Renal pelvis (tissue), 1 donor: ENCODE measurements at regions not wholly inside any gene's neighbourhood (a gene's known extent, or its start where the extent isn't known, plus 50 kb on each side); places are given as distances from the start of the nearest gene placed in this dataset.
A peak's percentile ranks its signal among the peaks of the same experiment; 100 is the strongest.
"Not testable (repeated sequence)": the region's sequence is repeated elsewhere in the genome, so short reads cannot be mapped to it uniquely, and the experiment has no call there.

ENCODE experiments used
- DNase-seq: peaks from one replicate; pipeline ENCODE4 v3.0.0-alpha.2; 2013

DNA sequence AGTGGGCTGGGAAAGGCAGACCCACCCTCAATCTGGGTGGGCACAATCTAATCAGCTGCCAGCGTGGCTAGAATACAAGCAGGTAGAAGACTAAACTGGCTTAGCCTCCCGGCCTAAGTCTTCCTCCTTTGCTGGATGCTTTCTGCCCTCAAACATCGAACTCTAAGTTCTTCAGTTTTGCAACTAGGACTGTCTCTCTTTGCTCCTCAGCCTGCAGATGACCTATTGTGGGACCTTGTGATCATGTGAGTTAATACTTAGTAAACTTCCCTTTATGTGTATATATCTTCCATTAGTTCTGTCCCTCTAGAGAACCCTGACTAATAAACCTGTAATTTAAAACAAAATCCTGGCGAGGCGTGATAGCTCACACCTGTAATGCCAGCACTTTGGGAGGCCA lies 51.8 kb upstream of the SLC39A8 start:
- DNase-seq, result not testable (repeated sequence)

DNA sequence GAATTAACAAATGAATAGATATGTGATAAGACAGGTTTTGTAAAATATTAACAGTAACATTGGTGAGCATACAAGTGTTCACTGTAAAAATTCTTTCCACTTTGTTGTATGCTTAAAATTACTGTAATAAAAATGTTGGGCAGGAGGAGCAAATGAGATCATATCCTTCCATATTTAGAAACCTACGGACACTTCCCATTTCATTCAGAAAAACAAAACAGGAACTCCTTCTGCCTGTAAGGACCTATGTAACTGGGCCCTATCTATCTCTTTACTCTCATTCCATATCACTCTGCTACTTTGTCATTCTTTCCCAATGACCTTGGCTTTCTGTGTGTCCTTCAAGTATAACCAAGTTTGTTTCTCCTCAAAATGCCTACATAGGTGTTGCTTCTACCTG lies 53.7 kb upstream of the SLC39A8 start:
- no peak for DNase-seq

DNA sequence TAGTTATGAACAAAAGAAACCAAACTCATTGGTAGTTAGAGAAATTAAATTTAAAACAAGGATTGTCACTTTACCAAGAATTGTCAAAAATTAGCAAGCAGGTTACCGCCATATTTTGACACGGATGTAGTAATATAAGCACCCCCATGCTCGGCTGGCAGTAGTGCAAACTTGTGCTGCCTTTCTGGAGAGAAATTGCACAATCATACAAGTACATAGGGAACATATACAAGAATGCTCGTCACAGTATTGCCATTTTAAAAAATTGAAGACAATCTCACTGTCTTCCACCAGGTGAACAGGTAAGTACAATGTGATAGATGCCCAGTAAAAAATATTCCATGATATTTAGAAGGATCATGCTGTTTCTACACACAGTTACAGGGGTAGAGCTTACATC lies 55.6 kb upstream of the SLC39A8 start:
- no peak for DNase-seq

DNA sequence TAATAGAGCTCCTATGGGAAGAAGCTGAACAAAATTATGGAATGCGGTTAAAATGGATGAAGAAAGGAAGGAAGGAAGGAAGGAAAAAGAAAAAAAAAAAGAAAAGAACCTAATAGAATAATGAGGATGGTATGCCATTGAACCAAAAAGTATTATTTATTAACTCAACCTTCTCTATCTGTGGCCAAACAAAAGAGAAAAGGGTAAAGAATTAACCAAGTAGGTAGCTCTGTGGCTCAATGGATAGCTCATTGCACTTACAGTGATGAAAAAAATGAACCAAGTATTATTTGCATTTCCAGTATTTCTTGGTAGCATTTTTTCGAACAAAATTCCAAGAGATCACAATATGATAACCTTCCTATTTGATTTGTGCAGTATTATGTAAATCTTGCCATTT lies 56.9 kb upstream of the SLC39A8 start:
- no peak for DNase-seq

DNA sequence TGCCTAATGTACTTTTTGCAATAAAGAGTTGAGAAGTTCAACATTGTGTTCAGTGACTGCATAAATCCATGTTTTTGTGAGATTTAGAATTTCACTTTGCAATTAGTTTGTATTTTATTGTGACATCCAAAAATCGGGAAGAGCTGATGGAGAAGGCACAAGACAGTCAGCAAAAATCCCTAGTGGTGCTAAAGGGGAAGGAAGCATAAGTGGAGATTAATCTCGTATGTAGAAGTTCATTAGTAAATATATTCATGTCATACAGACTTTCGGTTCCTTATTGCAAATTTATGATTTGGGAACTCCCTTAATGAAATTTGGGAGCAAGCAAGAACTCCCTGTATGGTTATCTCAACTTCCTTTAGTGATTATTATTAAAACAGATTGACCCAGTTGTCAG lies 57.8 kb upstream of the SLC39A8 start:
- DNase-seq, result no peak

DNA sequence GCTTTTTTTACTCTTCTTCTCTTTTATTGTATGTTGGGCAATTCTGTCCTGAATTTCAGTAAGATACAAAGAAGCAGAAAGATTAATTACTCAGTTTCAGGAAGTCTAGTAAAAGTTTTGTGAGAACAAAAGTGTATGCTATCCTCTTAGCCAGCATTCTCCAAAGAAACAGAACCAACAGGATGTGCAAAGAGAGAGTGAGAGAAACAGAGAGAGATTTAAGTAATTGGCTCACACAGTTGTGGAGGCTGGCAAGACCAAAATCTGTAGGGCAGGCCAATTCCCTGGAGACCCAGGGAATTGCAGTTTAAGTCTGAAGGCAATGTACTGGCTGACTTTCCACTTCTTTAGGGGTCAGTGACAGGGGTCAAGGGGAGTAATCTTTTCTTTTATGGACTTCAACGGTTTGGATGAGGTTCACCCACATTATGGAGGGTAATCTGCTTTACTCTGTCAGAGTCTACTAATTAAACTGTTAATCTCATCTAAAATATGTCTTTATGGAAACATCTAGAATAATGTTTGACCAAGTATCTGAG lies 59.2 kb upstream of the SLC39A8 start:
- peak; percentile 47 for DNase-seq

DNA sequence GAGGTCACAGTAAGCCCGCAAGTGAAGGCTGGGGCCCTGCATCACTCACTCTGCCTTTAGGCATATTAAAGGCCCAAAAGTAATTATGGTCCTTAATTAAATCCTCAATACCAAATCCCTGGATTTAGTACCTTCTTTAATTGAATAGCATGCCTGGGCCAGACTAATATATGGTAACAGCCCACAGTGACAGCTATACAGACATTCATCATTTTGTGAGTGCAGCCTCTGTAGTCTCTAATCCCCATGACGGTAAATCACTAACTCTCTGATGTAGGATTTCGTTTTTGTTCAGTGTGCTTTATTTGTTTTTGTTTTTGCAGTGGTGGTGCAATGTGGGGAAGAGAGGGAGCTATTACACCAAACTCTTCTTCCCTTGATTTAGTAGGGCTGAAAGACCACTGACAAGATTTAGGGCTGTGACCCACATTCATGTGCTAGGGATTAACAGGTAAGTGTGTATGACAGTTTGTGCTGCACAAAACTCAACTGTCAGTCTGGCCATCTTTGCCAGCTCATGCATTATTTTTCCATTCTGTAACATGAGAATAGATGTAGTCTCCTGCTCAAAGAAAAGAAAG lies 60.6 kb upstream of the SLC39A8 start:
- no peak for DNase-seq

DNA sequence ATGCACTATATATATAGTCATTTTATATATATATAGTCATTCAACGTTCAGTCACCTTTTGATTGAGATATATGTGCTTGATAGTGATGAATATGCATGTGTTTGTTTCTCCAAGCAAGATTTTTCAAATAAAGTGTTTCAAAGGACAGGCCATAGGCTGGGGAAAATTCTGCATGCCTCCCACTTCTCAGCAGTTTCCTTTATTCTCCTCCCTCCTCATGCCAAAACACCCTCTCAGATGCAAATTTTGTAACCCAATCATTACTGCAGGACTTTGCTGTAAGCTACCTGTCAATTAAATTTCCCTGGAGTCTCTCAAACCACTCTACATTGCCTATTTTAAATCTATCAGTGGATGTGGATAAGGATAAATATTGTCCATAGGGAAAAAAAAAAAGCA lies 65.6 kb upstream of the SLC39A8 start:
- not testable (repeated sequence) for DNase-seq

DNA sequence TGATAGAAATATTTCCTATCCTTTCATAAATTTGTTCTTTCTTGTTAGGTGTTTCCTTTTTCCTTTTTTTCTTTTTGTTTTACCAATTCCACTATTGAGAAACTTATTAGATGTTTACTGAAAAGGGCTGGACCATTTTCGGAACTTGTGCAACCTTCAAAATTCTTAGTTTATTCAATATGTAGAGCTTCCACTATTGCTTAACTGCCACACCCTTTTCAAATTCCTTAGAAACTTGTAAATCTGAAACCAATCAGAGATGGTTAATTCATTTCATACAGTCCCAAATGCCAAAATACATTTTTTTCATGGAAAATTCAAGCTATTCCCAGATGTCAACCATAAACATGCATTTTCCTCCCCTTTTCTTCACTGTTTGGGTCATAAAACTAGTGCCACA lies 66.1 kb upstream of the SLC39A8 start:
- no peak for DNase-seq

DNA sequence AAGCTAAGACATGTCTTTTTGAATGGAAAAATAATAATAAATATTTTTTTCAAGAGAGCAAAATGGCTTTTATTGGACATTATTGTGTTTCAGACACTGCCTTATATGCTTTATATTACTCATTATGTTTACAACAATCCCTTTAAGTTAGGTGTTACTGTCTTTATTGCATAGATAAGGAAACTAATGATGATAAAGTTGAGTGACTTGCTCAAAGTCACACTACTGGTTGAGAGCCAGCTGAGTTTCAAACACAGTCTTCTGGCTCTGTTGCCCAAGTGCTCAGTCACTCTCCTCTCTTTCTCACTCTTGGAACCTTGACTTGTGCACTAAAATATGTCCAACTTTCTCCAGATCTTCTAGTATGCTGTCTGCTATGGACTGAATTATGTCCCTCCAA lies 71.5 kb upstream of the SLC39A8 start:
- DNase-seq, result no peak

DNA sequence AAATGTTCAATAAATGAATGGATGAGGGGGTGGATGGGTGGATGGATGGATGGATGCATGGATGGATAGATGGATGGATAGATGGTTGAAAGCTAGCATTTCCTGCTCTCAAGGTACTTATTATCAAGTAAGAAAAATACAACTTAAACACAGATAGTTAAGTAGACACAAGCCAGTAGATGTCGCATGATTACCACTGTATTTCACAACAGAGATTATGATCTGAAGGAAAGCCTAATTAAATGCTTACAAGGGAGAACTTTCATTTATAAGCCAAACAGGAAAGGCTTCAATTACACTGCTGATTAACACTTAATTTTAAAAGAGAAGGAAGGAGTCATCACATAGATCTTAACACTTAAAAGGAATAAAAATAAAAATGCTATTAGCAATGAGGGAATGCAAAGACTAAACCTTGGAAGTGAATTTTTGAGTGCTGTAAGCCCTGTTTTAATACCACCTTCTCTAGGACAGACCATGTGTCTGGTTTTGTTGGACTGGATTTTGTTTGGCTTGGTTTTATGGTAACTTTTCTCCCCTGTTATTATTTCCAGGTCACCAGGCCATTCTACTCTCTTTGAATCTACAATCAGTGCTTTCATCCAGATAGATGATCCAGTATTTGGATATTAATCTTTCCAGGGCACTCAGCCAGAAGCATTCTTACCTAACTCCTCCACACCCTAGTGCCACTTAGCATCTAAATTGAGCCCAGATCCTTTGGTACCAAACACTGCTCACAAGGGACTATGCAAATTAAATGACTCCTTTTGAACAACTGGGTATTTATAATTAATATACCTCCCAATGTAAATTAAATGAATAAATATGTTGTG lies 75.5 kb upstream of the SLC39A8 start:
- DNase-seq, result no peak

DNA sequence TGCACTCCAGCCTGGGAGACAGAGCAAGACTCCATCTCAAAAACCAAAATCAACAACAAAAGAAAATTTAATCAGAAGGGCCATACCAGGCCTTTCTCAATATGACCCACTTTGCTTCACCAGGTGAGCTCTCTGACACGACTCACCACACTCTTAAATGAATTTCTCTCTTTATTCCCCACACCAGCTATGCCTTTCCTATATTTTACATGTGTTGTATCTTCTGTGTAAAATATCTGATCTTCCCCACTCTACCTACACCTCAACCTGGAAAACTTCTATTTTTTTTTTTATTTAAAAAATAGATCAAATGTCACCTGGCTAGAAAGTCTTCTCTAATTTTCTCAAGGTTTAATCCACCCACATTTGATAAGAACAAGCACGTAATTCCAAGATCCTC lies 77.6 kb upstream of the SLC39A8 start:
- DNase-seq, result no peak

DNA sequence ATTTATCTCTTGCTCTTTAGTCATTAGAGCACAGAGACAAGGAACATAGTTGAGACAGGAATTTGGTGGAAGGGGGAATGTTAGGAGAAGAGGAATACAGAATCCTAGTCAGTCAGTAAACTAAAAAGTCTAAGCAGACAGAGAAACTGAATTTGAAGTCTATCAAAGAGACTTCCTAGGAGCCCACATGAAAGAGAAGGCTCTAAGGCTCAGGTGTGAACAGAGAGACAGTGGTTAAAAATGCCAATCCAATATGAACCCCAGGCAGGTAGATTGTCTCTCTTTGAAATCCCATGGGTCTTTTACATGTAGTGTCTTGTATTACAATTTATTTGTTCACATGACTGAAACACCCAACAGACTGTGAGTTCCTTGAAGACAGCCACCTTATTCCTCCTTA lies 77.8 kb upstream of the NFKB1 start:
- DNase-seq, result no peak

DNA sequence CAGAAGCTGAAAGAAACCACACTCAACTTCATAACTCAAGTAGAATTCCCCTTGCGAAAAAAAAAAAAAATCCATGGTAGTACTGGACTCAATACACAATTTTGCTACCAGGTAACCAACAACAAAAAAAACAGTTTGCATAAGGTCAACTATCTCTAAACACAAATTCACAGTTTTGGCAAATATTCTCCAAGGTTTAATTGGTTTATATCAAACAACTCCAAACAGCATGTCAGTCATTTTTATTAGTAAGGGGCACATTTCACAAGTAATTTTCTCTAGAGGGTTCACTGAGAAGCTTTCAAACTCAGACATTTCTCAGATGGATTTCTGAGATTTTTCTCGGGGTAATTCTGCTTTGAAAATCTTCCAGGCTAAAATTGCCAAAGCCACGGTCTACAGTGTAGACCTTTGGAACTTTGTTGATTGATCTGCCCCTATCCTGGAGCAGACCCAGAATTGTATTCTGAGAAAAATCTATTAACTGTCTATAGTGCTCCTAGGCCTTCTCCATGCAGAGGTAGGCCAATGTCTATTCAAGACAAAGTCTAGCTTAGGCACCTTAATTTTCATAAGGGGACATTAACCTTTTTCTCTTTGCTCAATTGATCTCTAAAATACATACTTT lies 73.7 kb upstream of the NFKB1 start:
- DNase-seq, result no peak

DNA sequence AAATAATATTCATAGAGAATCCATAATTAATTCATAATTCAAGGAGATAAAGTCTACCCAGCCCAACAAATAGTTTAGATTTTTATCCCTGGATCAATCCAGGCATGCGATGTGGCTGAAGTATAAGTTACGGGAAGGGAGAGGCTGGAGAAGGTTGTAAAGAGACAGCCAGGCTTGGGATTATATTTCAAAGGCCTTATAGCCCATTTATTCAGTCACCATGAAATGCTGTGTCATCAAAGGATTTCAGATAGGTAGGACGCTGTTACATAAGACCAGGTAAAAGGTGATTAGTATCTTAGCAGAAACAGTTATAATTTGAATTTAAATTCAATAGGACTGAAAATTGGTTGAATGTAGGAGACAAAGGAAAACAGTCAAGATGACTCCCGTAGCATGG lies 73.0 kb upstream of the NFKB1 start:
- DNase-seq, result no peak

DNA sequence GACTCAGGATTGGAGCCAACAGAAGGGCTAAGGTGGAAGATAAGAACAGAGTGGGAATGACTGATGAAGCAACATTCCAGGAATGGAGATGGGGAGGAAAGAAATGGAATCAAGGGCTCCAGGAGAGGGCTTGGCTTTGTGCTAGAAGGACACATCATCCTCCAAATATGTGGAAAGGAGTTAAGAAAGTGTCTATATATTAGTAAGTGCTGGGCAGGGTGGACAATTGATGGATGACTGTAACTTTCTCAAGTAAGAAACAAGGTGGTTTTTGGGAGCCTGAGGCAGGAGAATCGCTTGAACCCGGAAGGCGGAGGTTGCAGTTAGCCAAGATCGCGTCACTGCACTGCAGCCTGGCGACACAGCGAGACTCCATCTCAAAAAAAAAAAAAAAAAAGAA lies 71.6 kb upstream of the NFKB1 start:
- DNase-seq, result no peak

DNA sequence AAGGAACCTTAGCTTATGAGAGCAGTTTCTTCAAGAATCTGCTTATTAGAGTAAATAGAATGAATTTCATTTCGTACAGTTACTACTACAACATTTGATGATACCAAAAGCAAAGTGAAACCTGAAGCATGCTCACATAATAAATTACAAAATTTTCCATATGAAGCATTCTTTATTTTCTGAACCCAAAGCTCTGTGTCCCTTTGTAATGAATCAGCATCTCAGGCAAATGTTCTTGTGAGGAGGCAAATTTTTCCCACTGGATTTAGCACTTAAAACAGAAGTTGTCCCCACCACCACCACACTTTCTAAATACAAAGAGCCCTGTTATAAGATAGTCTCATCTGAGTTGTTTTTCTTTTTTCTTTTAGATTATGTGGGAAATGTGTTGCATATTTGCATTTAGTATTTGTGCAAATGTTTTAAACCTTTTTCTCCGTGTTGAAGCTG lies 70.7 kb upstream of the NFKB1 start:
- no peak for DNase-seq

DNA sequence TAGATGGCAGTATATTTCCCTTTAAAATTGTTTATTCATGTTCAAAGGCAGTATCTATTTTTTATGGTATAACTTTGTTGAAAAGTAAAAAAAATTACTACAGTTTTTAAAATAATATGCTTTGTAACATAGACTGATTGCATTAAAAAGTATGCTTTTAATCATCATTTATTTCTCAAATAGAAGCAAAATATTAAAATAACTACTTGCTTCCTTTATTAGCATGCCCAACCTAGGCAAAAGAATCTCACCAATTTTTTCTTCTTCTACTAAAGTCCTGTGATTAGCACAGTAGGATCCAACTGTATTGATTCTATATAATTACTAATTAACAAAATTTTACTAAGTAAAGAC lies 69.6 kb upstream of the NFKB1 start:
- DNase-seq, result no peak

DNA sequence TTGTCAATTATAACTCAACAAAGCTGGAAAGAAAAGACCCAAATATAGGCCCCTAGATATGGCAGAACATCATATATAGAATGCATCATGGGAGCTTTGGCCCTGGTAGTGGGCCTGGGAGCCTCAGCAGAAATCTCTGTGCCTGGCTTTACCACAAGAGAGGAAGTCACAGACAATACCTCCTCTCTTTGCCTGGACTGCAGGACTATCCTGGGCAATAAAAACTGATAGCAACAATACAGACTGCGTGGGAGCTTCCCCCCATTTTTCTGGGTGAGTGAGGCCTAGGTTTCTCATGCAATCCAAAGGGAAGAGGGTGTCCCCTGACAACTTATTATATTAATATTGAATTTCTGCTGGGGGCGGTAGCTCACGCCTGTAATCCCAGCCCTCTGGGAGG lies 64.0 kb upstream of the NFKB1 start:
- no peak for DNase-seq

DNA sequence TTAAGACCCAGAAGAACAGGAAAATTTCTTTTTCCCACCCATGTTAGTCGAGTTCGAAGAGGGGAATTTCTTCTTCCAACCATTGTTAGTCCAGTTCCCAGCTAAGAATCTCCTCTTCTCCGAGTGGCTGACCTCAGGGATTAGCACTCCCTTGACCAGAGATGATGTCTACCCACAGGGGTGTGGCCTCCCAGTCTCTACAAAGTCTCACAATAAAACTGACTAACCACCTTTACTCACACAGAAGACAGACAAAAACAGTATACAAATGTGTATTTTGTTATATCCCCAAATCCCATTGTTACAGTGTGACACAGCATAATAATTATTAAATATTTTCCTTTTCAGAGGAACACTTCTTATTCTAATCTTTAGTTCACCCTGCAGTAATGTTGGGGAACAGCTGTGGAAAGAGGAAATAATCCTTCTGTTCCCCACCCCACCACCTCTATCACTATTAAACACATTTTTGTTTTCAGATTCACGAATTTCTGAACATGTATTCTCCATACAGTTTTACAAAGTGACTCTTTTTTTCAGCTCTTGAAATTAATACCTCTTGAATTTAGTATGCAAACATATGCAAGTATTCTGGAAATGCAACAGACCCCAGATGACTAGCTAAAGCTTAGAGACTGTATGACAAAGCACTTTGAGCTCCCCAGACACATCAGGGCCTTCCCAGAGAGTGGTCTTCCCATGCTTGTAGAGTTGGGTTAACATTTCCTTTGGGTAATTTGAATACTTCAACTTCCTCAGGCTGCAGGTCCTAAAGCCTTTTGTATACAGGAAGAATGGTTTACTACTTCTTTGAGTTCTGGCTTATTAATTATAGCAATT lies 62.5 kb upstream of the NFKB1 start:
- no peak for DNase-seq

DNA sequence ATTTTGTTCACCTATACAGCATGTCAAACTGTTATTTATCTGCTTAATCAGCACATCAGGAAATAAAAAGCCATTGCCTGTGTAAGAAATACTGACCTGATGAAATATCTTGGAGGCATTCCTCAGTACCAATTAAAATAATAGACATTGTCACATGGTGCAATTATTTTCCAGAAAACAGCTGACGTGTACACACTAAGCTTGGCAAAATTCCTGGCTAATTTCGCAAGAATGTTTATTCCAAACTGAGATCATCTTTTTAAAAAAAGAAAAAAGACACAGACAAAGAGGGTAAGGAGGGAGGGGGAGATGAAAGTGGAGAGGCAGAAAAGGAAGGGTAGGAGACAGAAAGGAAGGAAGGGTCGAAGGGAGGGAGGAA lies 61.9 kb upstream of the NFKB1 start:
- peak; percentile 37 for DNase-seq

DNA sequence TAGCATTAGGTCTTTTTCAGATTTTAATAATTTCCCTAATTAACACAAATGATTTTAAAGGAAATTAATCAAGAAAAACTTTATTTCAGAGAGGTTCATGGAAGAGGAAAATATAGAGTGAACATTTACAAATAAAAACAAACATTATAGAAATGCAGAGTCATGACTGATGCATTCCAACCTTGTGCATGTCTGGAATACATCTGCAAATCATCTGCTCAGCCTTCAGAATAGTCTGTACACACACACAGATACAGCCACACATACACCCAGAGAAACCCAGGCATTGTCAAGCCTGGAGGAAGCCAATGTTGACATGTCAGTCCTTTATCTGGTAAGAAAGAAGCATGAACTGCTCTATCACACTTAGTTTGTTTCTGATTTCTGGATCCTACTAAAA lies 61.3 kb upstream of the NFKB1 start:
- DNase-seq, result no peak
